GM18498 (cell line): ENCODE measurements at regions not wholly inside any gene's neighbourhood (a gene's known extent, or its start where the extent isn't known, plus 50 kb on each side); places are given as distances from the start of the nearest gene placed in this dataset.

ENCODE experiments used
- ATAC-seq: cut with Tn5 transposase; IDR thresholded peaks from one replicate; pipeline ENCODE4 v1.9.1; 2021; ENCODE audit warnings: mild to moderate bottlenecking, moderate library complexity; ENCODE audit not compliant: unreplicated experiment

DNA sequence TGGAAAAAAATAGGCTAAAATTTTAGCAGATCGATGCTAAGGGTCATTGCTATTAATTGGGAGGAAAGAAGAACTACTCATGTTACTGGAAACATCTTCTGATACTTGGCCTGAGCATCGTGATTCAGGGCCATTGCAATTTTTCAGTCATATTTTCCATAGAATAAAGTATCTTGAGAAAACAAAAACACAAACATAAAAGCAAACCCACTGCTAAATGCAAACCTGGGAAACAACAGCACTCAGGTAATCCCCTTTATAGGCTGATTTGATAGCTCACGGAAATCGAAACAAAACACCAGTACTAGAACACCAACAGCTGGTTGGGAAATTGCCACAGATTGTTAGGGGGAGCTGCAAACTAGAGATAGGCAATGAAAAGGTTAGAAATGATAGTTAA is 172.9 kb upstream of the ESRRG start:
- no peak for ATAC-seq

DNA sequence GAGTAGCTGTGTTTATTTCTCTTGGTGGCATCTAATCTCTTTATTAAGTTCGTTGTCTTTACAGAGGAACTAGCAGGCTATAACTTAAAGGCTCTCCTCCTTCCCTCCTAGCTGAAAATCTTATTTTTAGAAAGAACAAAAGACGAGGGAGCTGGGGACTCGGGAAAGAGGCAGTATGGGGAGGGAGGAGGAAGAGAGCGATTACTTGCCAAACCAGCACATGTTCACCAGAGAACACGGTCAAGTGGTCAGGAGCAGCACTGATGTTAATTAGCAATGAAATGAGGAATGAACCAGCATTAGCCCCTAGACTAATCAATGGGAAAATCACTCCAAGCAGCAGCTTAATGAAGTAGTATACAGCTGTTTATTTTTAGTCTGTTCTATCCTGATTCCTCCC is 171.3 kb upstream of the ESRRG start:
- ATAC-seq: no peak

DNA sequence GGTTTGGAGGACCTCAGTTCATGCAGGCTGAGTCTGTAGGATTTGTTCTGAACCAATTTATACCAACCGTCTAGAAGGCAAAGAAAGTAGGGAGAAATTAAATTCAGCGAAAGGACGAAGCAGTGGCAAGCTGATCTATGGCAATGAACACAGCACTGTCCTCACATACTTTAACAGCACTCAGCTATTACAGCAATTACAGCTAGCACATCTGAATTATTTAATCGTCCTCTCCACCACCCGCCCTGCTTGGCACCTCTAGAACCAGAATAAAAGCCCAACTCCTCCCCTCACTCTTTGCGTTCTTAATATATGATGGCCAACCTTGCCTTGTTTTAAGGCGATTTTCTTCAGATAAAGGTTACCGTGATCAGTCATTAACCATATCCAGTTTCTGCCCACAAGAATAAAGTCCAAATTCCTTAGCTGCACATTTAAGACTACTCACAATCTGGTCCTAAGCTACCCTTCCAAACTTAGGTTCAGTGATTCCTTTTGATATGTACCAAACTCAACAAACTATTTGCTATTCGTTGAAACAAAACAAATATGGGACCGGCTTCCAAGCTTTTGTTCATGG is 169.4 kb upstream of the ESRRG start:
- no peak for ATAC-seq

DNA sequence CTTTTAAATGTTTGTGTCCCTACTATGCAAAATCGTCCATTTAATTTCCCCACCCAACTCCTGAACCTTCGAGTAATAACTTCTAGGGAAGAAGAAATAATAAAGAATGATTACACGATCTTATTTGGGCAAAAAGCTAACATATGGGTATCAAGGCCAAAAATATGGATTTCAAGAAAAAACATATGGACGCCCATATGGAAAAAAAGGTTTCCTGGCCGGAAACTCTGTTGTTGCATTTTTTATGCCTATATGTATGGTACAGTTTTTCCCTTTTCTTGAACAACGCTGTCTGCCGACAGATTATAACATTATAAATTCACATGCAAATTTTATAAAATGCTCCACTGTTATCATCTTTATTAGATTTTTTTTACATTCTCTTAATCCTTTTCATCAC is 167.6 kb upstream of the ESRRG start:
- no peak for ATAC-seq

DNA sequence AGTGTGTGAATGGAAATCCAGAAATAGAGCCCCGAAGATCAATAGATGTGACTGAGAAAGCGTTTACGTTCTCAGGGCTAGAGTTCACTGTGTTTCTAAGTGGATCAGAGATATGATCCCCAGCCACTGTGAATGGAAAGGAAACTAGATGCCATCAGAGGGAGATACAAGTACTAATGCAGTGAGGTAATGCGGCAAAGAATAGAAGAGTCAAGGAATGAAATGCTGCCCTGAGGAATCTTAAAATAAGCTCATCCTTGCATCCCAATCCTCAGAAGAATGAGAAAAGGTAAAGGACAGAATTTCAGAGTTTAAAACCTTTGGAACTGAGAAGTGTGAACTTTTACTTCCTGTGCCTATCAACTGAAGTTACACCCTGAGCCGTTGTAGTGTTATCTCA is 165.5 kb upstream of the ESRRG start:
- no peak for ATAC-seq

DNA sequence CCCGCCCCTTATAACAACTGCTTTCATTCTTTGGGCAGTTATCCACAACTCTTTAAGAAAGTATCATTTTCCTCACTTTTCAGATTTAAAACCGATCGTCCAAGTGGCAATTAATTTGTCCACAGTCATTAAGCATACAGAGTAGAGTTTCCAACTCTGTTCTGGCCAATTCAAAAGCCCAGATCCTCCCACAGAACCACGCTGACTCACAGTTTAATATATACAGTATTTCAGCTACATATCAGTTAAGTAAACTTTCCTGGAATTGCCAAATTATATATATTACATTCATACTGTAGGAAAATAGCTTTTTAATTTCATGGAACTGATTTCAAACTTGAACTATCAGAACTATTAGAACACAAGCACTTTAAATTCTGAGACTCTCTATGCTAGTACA is 163.8 kb upstream of the ESRRG start:
- no peak for ATAC-seq

DNA sequence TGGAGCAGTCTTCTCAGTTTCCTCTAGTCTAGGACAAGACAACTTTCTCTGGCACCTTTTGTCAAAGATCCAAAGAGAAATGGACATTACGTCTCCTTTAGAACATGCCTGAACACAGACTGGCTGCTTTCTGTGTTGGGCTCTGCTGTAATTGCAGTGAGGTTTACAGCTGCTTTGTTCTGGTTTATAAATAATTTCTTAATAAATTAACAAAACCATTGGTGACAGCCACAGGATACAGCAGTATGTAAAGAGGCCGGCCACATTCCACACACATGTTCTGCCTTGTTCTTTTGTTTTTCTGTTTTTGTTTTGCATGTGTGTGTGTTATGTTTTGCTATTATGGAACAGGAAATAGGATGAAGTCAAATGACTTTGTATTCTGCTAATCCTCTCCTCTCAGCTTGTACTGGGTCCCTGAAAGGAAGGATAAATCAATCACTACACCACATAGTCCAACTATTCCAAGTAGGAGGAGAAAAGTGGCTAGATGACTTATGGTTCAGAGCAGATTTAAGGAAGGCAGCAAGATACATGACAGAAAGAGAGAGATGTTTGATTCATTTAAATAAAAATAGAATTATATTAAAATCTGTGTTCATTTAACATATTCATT is 161.5 kb upstream of the ESRRG start:
- ATAC-seq: no peak

DNA sequence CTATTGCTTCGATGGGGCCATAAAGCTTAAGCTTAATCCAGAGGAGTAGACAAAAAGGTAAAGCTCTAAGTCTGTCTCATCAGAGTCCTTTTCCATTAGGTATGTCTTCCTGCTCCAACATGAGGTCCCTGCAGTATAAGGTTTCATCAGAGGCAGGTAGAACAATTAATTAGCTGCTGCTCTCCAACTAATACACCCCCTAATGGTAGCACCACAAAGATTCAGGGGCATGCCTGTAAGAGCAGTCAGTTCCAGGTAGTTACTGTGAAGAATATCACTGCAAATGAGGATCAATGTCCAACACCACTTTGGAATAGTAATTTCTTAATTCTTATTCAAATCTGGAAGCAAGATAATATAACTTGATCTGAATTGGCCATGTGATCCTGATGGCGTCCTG is 160.3 kb upstream of the ESRRG start:
- no peak for ATAC-seq

DNA sequence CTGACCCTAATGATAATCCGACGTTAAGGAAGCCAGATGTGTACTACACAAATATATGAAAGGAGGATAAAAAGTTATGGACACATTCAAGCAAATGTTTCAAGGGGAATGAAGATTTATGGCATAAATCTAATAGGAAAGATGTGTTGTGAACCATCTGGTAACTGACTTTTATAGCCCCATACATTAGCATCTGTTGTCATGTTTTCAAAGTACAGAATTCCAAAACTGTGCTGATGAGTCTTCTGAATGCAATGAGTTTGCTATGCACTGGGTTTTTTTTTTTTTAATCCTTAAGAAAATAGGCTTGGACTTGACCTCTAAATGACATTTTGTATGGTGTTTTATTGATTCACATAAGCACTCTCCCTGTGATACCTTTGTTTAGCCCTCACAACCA is 158.5 kb upstream of the ESRRG start:
- ATAC-seq: no peak

DNA sequence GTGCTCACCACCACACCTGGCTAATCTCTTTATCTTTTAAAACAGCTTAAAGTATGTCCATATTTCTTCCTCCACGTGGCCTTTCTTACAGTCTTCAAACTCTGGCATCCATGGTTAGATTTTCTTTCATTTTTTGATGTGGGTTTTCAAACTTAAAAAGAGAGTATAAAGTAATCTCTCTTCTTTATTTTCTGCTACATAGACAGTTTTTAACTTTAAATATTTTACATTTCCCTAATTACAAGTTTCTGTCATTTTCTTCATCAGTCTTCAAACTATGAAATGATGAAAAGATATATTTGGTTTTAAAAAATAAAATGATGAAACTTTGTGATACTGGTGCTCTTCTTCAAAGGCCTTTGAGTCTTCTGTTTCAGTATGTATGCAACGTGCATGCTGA is 143.5 kb upstream of the ESRRG start:
- ATAC-seq: no peak

DNA sequence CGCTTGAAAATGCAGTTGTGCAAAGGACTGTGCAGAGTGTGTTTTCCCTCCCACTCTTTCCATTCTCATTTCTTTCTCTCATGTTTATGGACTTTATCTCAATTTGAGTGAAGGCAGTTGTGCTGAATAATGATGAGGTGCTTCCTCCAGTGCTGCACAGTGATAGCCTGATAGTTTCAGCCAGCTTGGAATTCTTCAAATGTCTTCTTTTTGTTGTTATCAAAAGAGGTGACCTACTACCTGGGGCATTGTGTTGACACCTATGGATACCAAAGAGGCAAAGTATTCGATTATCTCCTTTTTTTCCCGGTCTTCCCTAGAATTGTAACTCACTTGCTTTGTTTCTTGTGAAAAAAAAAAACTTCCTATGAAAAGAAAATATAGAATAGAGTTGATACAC is 132.6 kb upstream of the ESRRG start:
- ATAC-seq: no peak

DNA sequence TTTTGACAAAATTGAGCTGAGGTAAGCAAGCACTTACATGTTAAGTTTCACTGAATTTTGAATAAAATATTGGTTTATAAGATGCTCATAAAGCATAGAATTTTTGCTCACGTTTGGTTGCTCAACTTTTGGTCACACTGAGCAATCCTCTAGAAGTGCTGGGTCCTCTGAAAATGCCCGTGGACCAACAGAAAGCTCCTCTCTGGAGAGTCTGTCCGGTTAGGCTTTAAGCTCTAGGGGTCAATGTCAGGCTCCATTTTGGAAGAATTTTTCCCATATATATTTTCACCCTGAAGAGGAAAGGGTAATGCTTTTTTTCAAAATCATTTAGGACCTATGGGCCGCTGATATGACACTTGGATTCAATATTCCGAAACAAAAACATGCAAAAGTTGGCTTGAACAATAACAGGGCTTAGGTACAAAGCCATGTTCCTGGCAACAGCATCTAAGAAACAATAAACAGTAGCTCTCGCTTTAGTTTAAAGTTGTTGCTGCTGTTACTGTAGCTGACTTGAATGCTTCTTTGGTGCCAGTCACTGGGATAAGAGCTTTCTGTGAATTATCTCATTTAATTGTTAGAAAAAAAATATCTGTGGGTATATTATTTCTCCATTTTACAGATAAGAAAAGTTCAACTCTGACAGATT is 131.7 kb upstream of the ESRRG start:
- ATAC-seq: no peak

DNA sequence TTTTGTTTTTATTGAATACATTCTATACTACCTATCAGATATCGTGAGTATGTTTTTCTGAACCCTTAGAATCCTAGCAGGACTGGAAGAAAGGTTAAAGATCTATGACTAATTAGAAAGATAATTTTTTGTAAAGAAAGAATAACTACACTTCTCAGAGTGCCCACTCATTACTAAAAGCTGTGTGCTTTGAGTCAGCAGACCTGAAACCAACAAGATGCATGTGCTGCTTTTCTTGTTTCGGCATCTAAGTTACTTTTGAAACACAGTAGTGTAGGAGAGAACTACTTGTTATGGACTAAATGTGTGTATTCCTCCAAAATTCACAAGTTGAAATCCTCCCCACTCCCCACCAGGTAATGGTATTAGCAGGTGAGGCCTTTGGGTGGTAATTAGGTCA is 127.8 kb upstream of the ESRRG start:
- ATAC-seq: no peak

DNA sequence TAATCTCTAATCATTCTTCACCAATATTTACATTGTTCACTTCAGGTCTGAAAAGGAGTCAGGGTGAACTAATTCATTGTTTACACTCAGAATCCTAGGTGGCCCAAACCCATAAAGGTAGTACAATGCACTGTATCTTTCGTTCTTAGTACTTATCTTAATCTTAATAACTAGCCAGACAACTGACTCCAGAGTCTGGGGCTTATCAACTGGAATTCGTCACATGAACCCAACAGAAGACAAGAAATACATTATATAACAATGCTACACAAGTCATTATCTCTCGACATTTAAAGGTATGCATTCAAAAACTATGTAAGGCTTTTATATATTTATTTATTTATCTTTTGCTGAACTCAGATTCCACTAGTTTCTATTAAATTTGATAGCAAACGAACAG is 125.9 kb upstream of the ESRRG start:
- no peak for ATAC-seq

DNA sequence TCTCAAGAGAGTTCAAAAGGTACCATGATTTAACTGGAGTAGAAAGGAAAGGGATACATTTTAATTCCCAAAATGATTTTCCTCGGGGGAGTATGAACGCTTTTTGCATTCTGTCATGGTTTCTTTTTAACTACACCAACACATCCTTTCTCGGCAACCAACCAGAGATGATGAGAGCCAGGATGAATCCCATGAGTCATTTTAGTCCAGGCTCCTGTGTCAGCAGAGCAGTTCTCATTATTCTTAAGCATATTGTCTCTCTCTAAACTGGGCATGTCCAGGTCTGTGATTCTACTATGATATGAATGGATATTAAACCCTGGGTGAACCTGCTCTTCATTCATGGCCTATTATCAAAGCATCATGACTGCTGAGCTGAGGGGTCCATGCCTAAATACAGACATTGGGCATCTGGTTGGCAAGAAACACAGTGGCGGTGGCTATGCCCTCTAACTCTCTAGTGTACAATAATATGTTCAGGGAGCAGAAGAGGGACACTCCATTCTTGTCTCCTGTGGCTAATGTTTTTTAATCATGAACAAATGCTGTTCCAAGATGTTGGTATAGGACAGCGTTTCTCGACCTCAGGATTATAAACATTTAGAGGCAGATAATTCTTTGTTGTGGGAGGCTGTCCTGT is 124.3 kb upstream of the ESRRG start:
- no peak for ATAC-seq

DNA sequence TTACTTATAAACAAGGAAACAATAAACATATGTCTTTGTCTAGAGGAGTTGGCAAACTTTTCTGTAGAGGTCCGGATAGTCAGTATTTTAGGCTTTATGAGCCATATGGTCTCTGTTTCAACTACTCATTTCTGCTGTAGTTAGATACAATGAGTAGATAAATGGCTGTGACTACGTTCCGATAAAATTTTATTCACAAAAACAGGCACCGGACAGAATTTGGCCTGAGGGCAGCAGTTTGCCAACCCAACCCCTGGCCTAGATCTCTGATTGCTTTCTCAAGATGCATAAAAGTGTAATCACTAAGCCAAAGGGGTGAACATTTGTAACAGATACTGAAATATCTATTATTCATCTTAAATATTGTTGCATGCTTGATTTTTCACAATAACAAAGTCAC is 123.1 kb upstream of the ESRRG start:
- no peak for ATAC-seq

DNA sequence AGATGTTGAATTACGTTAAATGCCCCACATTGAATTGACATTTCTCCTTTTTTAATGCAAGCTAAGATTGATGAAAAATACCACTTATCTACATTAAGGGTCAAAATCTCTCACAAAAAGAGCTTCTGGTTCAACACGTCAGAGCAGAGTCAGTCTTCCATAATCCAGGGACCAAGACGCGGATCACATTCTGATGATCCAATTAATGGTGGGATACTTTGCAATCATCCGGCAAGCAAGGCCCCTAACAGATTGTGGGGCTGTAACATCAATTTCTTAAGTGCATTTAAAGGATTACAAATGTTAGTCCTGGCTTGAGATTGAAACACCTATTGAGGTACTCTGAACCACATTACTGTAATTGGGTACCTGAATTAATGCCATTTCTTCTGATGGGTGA is 120.2 kb upstream of the ESRRG start:
- no peak for ATAC-seq

DNA sequence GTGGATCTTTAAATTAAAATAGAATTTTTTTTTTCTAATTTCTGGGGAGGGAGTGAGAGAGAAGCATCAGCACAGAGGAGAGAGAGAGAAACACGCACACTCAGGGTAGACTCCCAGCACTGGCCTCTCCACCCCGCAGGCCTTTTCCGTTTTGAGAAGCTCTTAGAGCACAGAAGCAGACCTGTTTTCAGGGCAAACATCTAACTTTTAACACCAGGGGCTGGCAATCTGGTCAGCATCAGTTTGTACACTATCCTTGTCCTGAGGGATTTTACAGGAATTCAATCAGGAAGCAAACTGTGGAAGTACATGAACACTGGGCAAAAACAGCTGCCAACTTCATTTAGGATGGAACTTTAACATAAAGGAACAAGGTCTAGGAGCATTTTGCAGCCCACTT is 117.9 kb upstream of the ESRRG start:
- no peak for ATAC-seq

DNA sequence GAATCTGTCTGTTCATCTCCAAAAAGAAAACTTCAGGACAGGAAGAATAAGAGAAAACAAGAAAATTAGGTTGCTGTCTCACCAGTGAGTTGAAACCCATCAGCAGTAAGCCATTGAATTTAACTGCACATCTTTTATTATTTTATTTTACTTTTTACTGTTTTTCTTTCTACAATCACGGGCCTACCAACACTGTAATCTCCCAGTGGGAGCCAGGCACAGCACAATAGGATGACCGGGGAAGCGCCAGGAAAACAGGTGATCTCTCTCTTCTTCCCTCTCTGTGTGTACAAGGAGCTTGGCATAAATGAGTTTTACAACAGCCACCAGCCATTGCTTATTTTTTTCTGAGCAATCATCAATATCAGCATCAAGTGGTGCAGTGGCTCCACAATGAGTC is 113.1 kb upstream of the ESRRG start:
- ATAC-seq: no peak

DNA sequence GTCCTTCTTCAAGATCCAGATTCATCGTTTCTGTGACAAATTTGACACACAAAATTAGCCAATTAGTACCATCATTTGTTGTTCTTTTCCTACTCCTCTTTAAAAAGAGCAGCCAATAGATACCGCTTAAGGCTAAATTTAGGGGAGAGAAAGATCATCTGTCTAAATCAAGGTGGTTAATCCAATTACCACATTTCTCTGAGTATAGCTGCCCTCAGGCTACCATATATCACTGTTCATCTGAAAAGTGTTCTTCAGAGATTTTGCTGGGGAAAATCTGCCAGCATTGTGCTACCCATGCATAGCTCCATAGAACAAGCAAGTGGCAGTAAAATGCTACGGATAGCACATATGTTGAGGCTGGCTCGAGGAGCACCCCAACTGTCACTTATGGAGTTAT is 110.3 kb upstream of the ESRRG start:
- no peak for ATAC-seq

DNA sequence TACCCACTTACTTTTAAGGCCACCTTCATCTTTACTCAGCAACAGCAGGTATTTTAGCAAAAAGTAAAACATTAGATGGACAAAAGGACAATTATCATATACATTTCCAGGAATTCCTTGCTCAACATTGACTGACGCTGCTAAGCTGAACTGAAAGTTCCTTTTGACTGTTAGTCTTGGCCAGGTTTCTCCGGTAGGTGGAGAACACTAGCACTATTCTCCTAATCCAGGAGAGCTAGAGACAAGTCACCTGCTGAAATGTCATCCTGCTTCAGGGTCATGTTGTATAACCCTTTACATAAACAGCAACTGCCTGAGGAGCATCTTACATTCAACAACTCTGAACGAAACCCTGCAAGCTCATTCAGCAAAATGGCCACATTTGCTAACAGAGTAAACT is 109.0 kb upstream of the ESRRG start:
- ATAC-seq: no peak

DNA sequence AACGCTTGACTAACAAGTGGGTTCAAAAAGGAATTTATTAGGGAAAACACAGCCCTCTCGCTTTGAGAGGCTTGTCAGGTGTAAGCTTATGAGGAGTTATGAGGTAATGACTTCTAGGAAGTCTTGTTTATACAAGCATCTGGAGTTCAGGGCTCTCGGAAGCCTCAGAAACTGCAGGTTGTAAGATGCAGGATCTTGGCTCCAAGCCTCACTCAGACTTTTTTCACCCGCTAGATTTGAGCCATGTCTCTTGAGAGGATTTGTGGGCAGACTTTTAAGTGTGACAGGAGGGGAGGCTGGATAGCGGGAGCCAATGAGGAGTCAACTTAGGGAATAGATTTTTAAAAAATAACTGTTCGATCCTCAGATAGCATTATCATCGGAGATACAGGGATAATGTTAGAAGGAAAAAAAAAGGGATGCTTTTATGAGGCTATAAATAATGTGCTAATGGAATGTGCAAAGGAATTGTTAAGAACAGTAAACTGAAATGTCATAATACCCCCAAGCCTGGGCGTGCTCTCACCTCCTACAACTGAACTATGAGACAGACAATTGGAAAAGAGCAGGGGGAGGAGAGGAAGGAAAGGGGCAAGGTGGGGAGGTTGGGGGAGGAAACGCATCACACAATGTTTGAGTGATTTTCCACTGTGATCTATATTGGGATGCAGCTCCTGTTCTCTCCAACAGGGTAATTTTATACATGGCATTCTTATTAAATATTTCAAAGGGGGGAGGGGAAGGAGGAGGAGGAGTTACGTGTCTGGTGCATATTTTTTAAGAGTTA is 107.4 kb upstream of the ESRRG start:
- no peak for ATAC-seq
